Ovary (tissue), 3 donors: ENCODE measurements at regions not wholly inside any gene's neighbourhood (a gene's known extent, or its start where the extent isn't known, plus 50 kb on each side); places are given as distances from the start of the nearest gene placed in this dataset.

Experiments used
- CTCF ChIP-seq, 3 donors: fragments of 450-650 bp in 2 of 3; fragments of 200-600 bp in 1 of 3; IDR thresholded peaks; one replicate each; pipeline versions ENCODE4 v1.5.1 to v1.8.0; 2016 to 2022; ENCODE audit warnings: antibody characterized with exemption in 3 of 3, mild to moderate bottlenecking in 1 of 3
- EP300 ChIP-seq: sonication (generic); formaldehyde crosslinking; IDR thresholded peaks from one replicate; pipeline ENCODE4 v1.6.1; 2017; ENCODE audit warnings: antibody characterized with exemption
- POLR2A ChIP-seq: fragments of 450-650 bp; IDR thresholded peaks from one replicate; pipeline ENCODE4 v1.6.1; 2017; ENCODE audit warnings: antibody characterized with exemption, mild to moderate bottlenecking, moderate library complexity
- donor health status: DM: no; HTN: no; CAD: no.

GRCh38 chr6:23390221-23390620 is 735.8 kb upstream of the NRSN1 start:
- TF ChIP-seq CTCF (IDR thresholded peaks at IDR 0.05) (no peak), POLR2A (no peak), EP300 (no peak)
